ENCODE measurements at regions not wholly inside any gene's neighbourhood (a gene's known extent, or its start where the extent isn't known, plus 50 kb on each side); places are given as distances from the start of the nearest gene placed in this dataset.

DNA sequence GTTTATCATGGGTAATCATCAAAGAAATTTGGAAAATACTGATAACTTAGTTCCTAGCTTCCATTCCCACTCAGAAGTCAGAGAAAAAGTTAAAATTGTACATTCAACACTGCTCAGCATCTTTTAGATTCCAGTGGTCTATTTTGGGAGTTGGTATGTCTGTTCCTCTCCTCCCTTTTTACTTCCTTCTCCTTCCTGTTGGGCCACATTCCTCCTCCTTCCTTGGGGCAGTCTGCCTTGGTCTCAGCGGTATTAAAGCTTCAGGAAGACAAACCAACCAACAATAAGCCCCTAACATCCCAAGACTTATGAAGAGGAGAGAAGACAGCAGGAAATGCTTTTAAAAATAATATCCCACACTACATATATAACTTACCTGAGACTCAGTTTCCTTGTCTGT lies 49.9 kb upstream of the SSBP2 start:
- TF ChIP-seq POLR2A (IDR thresholded peaks at IDR 0.05; ENCODE audit: low read depth, low read length) (no peak), RB1 (IDR thresholded peaks at IDR 0.05; ENCODE audit: borderline replicate concordance) (no peak), EZH2 (IDR thresholded peaks at IDR 0.05; ENCODE audit: borderline replicate concordance, control insufficient read depth, low read depth, low read length) (no peak), ZBED1 (IDR thresholded peaks at IDR 0.05; ENCODE audit: borderline replicate concordance) (no peak), GABPA (IDR thresholded peaks at IDR 0.05; ENCODE audit: low read depth) (no peak), ZNF274 (IDR thresholded peaks at IDR 0.05; ENCODE audit: insufficient read depth, insufficient read length) (no peak), KLF5 (IDR thresholded peaks at IDR 0.05; ENCODE audit: partially characterized antibody) (no peak), SPI1 (IDR thresholded peaks at IDR 0.05; ENCODE audit: borderline replicate concordance, insufficient read depth, low read depth, low read length) (no peak), TCF3 (IDR thresholded peaks at IDR 0.05; ENCODE audit: borderline replicate concordance, insufficient read depth, low read depth, low read length) (no peak), MXI1 (IDR thresholded peaks at IDR 0.05; ENCODE audit: low read depth, low read length) (no peak)
- TF ChIP-seq, protein P1, sequence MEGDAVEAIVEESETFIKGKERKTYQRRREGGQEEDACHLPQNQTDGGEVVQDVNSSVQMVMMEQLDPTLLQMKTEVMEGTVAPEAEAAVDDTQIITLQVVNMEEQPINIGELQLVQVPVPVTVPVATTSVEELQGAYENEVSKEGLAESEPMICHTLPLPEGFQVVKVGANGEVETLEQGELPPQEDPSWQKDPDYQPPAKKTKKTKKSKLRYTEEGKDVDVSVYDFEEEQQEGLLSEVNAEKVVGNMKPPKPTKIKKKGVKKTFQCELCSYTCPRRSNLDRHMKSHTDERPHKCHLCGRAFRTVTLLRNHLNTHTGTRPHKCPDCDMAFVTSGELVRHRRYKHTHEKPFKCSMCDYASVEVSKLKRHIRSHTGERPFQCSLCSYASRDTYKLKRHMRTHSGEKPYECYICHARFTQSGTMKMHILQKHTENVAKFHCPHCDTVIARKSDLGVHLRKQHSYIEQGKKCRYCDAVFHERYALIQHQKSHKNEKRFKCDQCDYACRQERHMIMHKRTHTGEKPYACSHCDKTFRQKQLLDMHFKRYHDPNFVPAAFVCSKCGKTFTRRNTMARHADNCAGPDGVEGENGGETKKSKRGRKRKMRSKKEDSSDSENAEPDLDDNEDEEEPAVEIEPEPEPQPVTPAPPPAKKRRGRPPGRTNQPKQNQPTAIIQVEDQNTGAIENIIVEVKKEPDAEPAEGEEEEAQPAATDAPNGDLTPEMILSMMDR (IDR thresholded peaks at IDR 0.05 in 2 of 3, conservative IDR thresholded peaks at IDR 0.05 in 1 of 3; ENCODE audit: control insufficient read depth in 2 of 3, extremely low read depth in 1 of 3, insufficient read depth in 1 of 3, low read depth in 3 of 3, low read length in 3 of 3), result no peak
- TF ChIP-seq, protein P2, sequence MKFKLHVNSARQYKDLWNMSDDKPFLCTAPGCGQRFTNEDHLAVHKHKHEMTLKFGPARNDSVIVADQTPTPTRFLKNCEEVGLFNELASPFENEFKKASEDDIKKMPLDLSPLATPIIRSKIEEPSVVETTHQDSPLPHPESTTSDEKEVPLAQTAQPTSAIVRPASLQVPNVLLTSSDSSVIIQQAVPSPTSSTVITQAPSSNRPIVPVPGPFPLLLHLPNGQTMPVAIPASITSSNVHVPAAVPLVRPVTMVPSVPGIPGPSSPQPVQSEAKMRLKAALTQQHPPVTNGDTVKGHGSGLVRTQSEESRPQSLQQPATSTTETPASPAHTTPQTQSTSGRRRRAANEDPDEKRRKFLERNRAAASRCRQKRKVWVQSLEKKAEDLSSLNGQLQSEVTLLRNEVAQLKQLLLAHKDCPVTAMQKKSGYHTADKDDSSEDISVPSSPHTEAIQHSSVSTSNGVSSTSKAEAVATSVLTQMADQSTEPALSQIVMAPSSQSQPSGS (IDR thresholded peaks at IDR 0.05; ENCODE audit: low read length), result no peak

Measured in GM12878 (cell line).